ENCODE measurements at regions not wholly inside any gene's neighbourhood (a gene's known extent, or its start where the extent isn't known, plus 50 kb on each side); places are given as distances from the start of the nearest gene placed in this dataset.

DNA sequence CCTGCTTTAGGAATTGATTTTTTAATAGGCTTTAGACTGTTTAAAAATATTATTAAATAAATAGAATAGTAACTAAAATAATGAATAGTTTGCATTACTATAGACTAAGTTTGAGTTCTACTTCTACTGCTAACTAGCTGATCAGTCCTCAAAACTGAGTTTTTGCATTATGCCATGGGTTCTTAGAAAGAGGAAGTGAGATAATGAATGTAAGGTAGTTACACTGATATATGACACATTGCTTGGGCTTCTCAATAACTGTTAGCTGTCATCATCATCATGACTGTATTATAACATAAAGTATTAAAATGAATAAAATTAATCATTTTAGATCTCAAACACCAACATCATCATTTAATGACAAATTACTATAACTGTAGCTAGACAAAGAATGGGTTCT is 949.7 kb downstream of the TRHDE start:
- TF ChIP-seq, protein P1, sequence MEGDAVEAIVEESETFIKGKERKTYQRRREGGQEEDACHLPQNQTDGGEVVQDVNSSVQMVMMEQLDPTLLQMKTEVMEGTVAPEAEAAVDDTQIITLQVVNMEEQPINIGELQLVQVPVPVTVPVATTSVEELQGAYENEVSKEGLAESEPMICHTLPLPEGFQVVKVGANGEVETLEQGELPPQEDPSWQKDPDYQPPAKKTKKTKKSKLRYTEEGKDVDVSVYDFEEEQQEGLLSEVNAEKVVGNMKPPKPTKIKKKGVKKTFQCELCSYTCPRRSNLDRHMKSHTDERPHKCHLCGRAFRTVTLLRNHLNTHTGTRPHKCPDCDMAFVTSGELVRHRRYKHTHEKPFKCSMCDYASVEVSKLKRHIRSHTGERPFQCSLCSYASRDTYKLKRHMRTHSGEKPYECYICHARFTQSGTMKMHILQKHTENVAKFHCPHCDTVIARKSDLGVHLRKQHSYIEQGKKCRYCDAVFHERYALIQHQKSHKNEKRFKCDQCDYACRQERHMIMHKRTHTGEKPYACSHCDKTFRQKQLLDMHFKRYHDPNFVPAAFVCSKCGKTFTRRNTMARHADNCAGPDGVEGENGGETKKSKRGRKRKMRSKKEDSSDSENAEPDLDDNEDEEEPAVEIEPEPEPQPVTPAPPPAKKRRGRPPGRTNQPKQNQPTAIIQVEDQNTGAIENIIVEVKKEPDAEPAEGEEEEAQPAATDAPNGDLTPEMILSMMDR (IDR thresholded peaks at IDR 0.05), result no peak
- no peak for TF ChIP-seq POLR2A (IDR thresholded peaks at IDR 0.05)
- no peak for TF ChIP-seq POLR2AphosphoS5 (IDR thresholded peaks at IDR 0.05)
